Small intestine (tissue), 7 donors: ENCODE measurements at regions not wholly inside any gene's neighbourhood (a gene's known extent, or its start where the extent isn't known, plus 50 kb on each side); places are given as distances from the start of the nearest gene placed in this dataset.

Experiments used
- DNase-seq, 2 donors: peaks; one replicate each; pipeline versions ENCODE4 v3.0.0 to v3.0.0-alpha.2; 2013
- FAIRE-seq: peaks from 2 replicates; lab custom pipeline; 2012; peaks lifted over from hg19 to GRCh38; lab: Jason Lieb, UNC
- H3K27ac ChIP-seq, 3 donors: one replicate each; pipeline ENCODE4 v1.5.1; 2013; ENCODE audit warnings: low read length in 2 of 3, mild to moderate bottlenecking in 2 of 3, control low read depth in 1 of 3, inconsistent platforms in 1 of 3, low read depth in 1 of 3, moderate library complexity in 1 of 3
- H3K27me3 ChIP-seq, 3 donors: one replicate each; pipeline ENCODE4 v1.6.1; 2013; ENCODE audit warnings: low read length in 3 of 3, inconsistent platforms in 1 of 3; ENCODE audit not compliant: control insufficient read depth in 3 of 3, insufficient read depth in 3 of 3
- H3K36me3 ChIP-seq, 3 donors: one replicate each; pipeline ENCODE4 v1.6.1; 2013; ENCODE audit warnings: low read length in 3 of 3, inconsistent platforms in 1 of 3, low read depth in 1 of 3, mild to moderate bottlenecking in 1 of 3, moderate library complexity in 1 of 3; ENCODE audit not compliant: control insufficient read depth in 3 of 3, insufficient read depth in 2 of 3
- H3K4me1 ChIP-seq, 3 donors: one replicate each; pipeline ENCODE4 v1.6.1; 2013; ENCODE audit warnings: low read length in 2 of 3, inconsistent platforms in 1 of 3, low read depth in 1 of 3, mild to moderate bottlenecking in 1 of 3, moderate library complexity in 1 of 3; ENCODE audit not compliant: control insufficient read depth in 3 of 3, insufficient read depth in 2 of 3
- H3K4me3 ChIP-seq, 3 donors: one replicate each; pipeline ENCODE4 v1.5.1; 2013; ENCODE audit warnings: low read length in 3 of 3, control low read depth in 1 of 3, inconsistent platforms in 1 of 3, low read depth in 1 of 3, mild to moderate bottlenecking in 1 of 3, moderate library complexity in 1 of 3
- H3K9me3 ChIP-seq, 2 donors: one replicate each; pipeline ENCODE4 v1.6.1; 2013; ENCODE audit warnings: low read depth in 1 of 2, low read length in 1 of 2; ENCODE audit not compliant: control insufficient read depth in 2 of 2, insufficient read depth in 1 of 2
- WGBS, 3 donors: extraction: QIAGEN DNeasy Blood & Tissue Kit; methylation state at CpG; one replicate each; pipeline ENCODE4 v1.1.7; 2013; 5-methylcytosine and 5-hydroxymethylcytosine counted together
- donor health status: healthy with polysubstance abuse.
- donor health status: control.
- donor health status: control.
- donor health status: Bipolar disorder and iron deficiency.
- donor health status: healthy.

DNA sequence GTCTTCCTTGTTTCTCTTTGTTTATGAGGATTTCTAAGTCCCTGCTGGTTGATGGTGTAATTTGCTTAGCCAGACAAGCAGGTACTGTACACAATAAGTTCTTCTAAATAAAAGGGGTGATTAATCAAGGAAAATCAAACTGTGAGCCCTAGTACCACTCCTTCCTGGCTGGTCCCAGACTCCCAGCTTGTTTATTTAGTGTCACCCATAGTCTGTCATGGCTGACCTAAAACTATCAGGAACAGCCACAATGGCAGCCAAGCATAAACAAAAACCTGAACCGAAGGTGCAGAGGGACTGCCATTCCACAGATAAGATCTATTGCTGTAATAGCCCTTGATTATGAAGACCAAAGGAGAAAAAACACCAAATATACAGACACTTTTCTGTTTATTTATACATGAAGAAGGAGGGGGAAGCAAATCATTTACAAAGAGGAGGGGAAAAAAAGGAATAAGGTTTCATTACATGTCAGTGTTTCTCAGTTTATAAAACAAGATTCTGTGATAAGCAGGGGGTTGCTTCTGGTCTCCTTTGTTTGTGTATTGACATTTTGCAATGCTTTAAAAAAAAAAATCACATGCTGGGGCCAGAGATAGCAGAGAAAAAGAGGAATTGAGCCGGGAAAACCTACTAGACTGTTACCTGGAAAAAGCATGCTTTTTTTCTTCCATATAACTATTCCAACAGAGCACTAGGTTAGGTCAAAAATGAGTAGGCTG, 182.4 kb upstream of the DPH6 start:
- Histone ChIP-seq H3K4me3 (no peak overlapping the region), H3K27ac (no peak overlapping the region), H3K36me3 (no peaks in the 10 kb centered on the region), H3K27me3 (no peaks in the 10 kb centered on the region), H3K4me1 (no peaks in the 10 kb centered on the region), H3K9me3 (no peaks in the 10 kb centered on the region)
- FAIRE-seq (no peak), DNase-seq (peak in 1 of 2 donors; percentile 23)
- 29 to 44% (median 34%) methylated on average over 2 of the region's 2 CpGs for WGBS, 3 donors

DNA sequence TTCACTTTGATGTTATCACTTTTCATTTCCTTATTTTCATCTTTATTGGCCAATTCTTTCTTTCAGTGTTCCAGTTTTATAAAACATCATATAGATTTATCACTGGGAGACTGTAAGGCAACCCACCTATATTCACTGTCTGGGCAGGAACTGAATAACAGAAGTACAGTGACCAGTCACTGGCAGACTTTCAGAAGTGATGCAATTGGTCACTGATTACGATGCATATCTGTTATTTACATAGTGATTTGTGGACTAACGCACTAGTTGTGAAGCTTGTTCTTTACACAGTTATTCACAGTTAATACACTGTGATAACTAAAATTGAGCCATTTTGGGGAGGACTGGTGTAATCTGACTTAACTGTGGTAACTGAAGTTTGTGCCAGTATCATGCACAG, 190.2 kb upstream of the DPH6 start:
- FAIRE-seq (no peak), DNase-seq (peak in 1 of 2 donors; percentile 5)
- H3K27me3 ChIP-seq: no peaks in the 10 kb centered on the region
- WGBS, 3 donors: 13 to 65% (median 35%) methylated on average over 2 of the region's 2 CpGs
- H3K36me3 ChIP-seq: no peaks in the 10 kb centered on the region
- H3K4me1 ChIP-seq: no peaks in the 10 kb centered on the region
- H3K27ac ChIP-seq: no peak overlapping the region
- H3K4me3 ChIP-seq: no peak overlapping the region
- no peaks in the 10 kb centered on the region for H3K9me3 ChIP-seq

DNA sequence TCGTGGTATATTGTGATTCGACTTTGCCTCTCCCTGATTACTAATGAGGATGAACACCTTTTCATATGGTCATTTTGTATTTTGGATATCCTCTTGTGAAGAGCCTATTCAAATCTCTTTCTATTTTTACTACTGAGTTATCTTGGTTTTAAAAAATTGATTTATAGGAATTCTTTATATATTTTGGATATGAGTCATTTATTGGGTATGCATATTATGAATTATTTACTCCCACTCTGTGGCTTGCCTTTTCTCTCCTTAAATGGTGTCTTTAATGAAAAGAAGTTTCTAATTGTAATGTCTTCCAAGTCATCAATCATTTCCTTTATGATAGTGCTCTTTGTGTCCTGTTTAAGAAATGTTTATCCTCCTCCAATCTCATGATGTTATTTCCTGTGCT, 191.5 kb upstream of the DPH6 start:
- H3K36me3 ChIP-seq: no peaks in the 10 kb centered on the region
- H3K4me3 ChIP-seq: no peak overlapping the region
- no peaks in the 10 kb centered on the region for H3K27me3 ChIP-seq
- H3K27ac ChIP-seq: no peak overlapping the region
- no peaks in the 10 kb centered on the region for H3K4me1 ChIP-seq
- DNase-seq (no peak), FAIRE-seq (no peak)
- 89 to 92% (median 90%) methylated on average over 2 of the region's 2 CpGs for WGBS, 3 donors
- H3K9me3 ChIP-seq: no peaks in the 10 kb centered on the region

DNA sequence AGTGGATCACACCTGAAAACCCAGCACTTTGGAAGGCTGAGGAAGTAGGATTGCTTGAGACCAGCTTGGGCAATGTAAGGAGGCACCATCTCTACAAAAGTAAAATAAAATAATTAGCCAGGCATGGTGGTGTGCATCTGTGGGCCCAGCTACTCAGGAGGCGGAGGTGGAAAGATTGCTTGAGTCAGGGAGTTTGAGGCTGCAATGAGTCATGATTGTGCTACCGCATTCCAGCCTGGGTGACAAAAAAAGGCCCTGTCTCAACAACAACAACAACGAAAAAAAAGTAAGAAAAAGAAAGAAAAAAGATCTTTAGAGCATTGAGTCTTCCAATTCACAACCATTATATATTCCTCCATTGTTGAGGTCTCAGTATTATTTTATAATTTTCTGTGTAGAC, 192.4 kb upstream of the DPH6 start:
- FAIRE-seq (no peak), DNase-seq (no peak)
- 84 to 91% (median 84%) methylated on average over 3 of the region's 3 CpGs for whole genome bisulfite sequencing, 3 donors
- H3K4me1 ChIP-seq: no peaks in the 10 kb centered on the region
- no peaks in the 10 kb centered on the region for H3K27me3 ChIP-seq
- no peaks in the 10 kb centered on the region for H3K36me3 ChIP-seq
- no peak overlapping the region for H3K27ac ChIP-seq
- no peak overlapping the region for H3K4me3 ChIP-seq
- no peaks in the 10 kb centered on the region for H3K9me3 ChIP-seq

DNA sequence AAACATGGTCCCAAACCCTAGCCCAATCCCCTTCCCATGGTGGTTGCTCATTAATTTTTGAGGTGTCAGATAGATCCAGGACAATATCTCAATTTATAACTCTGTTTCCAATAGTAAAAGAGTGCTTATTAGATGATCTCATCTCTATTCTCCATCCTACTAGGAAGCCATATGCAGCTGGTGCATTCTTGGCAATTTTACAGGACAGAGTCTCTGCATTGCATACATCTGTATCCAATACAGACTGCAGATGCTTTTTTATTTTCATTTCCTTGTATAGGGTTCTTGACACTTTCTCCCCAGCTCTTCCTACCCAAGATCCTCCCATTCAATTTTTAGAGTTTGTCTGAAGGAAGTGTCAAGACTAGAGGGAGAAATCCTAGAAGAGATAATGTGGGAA, 194.8 kb upstream of the DPH6 start:
- FAIRE-seq (no peak), DNase-seq (no peak)
- no peaks in the 10 kb centered on the region for H3K4me1 ChIP-seq
- H3K4me3 ChIP-seq: no peak overlapping the region
- no peaks in the 10 kb centered on the region for H3K27me3 ChIP-seq
- H3K27ac ChIP-seq: no peak overlapping the region
- H3K36me3 ChIP-seq: no peaks in the 10 kb centered on the region
- H3K9me3 ChIP-seq: no peaks in the 10 kb centered on the region

DNA sequence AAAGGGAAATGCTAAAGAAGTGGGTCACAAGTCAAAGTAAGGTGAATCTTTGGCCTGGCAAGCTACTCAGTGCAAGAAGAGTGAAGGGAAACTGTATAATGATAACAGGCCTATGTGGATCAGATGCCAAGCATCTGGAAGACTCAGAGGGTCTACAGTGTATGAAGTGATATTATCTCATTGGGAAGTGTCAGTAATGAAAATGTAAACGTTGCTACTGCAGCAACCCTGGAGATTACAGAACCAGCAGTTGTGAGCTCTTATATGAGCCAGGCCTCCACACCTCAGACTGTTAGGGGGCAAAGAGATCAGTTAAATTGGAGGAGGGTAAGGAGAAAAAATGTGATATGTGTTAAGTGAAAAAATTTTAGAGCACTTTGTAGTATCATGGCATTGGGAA, 195.4 kb upstream of the DPH6 start:
- H3K9me3 ChIP-seq: no peaks in the 10 kb centered on the region

DNA sequence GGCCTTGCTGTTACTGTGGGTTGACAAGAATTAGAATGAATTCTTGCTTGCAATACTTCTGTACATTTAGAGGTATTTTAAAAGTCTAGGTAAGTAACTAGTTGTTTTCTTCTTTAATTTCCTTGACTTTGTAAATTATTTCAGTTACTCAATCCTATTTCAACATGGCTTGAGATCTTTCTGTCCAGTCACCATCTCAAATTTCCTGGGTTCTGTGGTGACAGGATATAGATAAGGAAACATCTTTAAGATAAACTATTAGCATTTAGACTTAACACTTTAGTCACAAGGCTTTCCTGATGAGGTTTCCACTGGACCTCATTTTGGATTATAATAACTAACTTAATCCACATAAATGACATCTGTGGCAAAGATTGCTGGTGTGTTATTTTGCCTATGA, 195.9 kb upstream of the DPH6 start:
- Histone ChIP-seq H3K27me3 (no peaks in the 10 kb centered on the region), H3K27ac (no peak overlapping the region), H3K4me3 (no peak overlapping the region), H3K4me1 (no peaks in the 10 kb centered on the region), H3K9me3 (no peaks in the 10 kb centered on the region), H3K36me3 (no peaks in the 10 kb centered on the region)
- DNase-seq: no peak
- FAIRE-seq: no peak

More for the DNA sequence above, 195.4 kb upstream of the DPH6 start:
- no peak for DNase-seq
- Histone ChIP-seq H3K27me3 (no peaks in the 10 kb centered on the region), H3K36me3 (no peaks in the 10 kb centered on the region), H3K4me3 (no peak overlapping the region), H3K4me1 (no peaks in the 10 kb centered on the region), H3K27ac (no peak overlapping the region)
- WGBS, 3 donors: 36 to 41% (median 37%) methylated on average over 1 of the region's 1 CpG
- no peak for FAIRE-seq

DNA sequence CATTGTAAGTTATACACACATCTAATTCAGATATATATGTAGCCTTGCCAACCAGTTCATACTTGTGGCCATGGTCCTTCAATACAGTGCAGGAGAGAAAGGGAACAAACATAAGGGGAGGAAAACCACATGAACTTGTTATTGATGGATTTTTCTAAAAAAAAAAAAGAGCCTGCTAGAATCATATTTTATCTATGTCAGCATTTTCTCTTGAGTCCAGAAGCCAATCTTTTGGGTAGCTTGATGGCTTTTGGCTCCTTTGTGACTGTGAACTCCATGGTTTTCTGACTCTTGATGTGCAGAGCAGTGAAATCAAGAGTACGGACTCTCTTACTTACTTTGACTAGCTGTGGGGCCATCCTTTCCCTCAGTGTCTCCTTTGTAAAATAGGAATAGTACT, 197.4 kb upstream of the DPH6 start:
- Histone ChIP-seq H3K4me1 (no peaks in the 10 kb centered on the region), H3K9me3 (no peaks in the 10 kb centered on the region), H3K27me3 (no peaks in the 10 kb centered on the region), H3K36me3 (no peaks in the 10 kb centered on the region), H3K27ac (no peak overlapping the region), H3K4me3 (no peak overlapping the region)
- 87 to 95% (median 90%) methylated on average over 1 of the region's 1 CpG for WGBS, 3 donors
- DNase-seq: no peak
- no peak for FAIRE-seq

DNA sequence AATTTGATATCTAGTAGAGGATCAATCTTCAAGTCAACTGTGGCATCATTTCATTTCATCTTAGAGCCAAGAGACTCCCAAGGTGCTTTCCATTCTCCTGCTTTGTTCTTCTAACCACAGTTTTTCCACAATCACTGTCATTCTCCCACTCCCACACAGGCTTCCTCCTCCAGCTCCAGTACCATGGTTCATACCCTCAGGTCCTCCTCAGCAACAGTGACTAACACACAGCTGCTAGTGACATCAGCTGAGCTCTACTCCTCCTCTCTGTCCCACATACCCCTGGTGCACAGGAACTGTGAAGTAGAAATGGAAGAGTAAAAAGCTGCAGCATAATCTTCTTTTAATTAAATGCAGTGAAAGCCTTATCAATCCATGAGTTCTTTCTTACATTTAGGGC, 200.2 kb upstream of the DPH6 start:
- Histone ChIP-seq H3K36me3 (no peaks in the 10 kb centered on the region), H3K27me3 (no peaks in the 10 kb centered on the region), H3K9me3 (no peaks in the 10 kb centered on the region), H3K27ac (no peak overlapping the region), H3K4me1 (no peaks in the 10 kb centered on the region), H3K4me3 (no peak overlapping the region)
- FAIRE-seq (no peak), DNase-seq (no peak)
